Adrenal gland (tissue), 5 donors: ENCODE measurements at regions not wholly inside any gene's neighbourhood (a gene's known extent, or its start where the extent isn't known, plus 50 kb on each side); places are given as distances from the start of the nearest gene placed in this dataset.

Experiments used
- CTCF ChIP-seq, 6 experiments: fragments of 450-650 bp in 4 of 6; fragments of 200-600 bp in 2 of 6; sonication (generic) in 1 of 6; IDR thresholded peaks; 1 replicate in 5 of 6; 2 replicates in 1 of 6; pipeline versions ENCODE4 v1.5.1 to v1.8.0; 2016 to 2021; ENCODE audit warnings: antibody characterized with exemption in 6 of 6, mild to moderate bottlenecking in 2 of 6, moderate library complexity in 1 of 6
- POLR2A ChIP-seq, 2 donors: fragments of 450-650 bp; IDR thresholded peaks; one replicate each; pipeline ENCODE4 v1.6.1; 2017; ENCODE audit warnings: antibody characterized with exemption in 2 of 2, mild to moderate bottlenecking in 2 of 2, moderate library complexity in 1 of 2
- donor health status: DM: no; HTN: no; CAD: no.

GRCh38 chr3:135706758-135707375 lies 258.7 kb upstream of the PPP2R3A start:
- TF ChIP-seq CTCF (IDR thresholded peaks at IDR 0.05) (no peak), POLR2A (IDR thresholded peaks at IDR 0.05) (no peak)
